A549 (cell line): ENCODE measurements at regions not wholly inside any gene's neighbourhood (a gene's known extent, or its start where the extent isn't known, plus 50 kb on each side); places are given as distances from the start of the nearest gene placed in this dataset.

Experiments
- BHLHE40 ChIP-seq: IDR thresholded peaks from 2 replicates; pipeline ENCODE4 v1.6.1; 2012; ENCODE audit warnings: low read depth, low read length, inconsistent platforms
- CTCF ChIP-seq: fragments of >200 bp; sonication (Bioruptor Twin); formaldehyde crosslinking; IDR thresholded peaks from 3 replicates; pipeline ENCODE4 v1.5.1; 2016
- REST ChIP-seq: fragments of 200-600 bp; sonication (generic); IDR thresholded peaks from 2 replicates; pipeline ENCODE4 v1.6.1; 2016; ENCODE audit warnings: antibody characterized with exemption, mild to moderate bottlenecking, moderate library complexity
- SMC3 ChIP-seq: fragments of >200 bp; sonication (Bioruptor Twin); formaldehyde crosslinking; IDR thresholded peaks from 3 replicates; pipeline ENCODE4 v1.6.1; 2018; ENCODE audit warnings: inconsistent platforms

DNA sequence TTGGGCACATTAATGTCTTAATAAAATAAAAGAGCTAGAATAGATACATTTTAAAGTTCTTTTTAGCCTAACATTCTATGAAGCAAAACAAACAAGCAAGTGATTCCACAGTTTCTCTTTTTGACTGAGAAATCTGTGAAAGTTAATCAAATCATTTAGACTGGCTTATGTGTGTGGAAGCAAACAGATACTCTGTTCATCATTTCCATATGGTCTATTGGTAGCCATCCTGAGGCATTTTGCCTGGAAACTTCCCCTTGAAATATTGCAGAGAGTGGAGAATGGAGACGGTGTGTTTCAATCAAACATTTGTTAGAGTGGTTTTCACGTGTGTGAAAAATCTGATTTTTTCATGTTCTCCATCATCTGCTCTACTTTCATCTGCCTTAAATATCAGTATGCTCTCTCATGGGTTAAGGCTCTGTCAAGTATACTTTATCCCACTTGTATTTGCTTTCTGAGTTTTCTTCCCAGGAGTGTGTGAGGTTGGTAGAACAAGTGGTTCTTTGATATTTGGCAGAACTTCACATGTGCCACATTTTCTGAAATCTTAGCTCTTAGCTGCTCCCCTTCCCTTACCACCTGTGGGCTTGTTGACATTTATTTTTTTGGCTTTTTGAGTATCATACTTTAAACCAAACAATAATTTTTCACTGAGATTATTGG lies 139.1 kb upstream of the PTGFR start:
- TF ChIP-seq BHLHE40 (no peak), CTCF (no peak), REST (no peak), SMC3 (no peak)
